ENCODE measurements at regions not wholly inside any gene's neighbourhood (a gene's known extent, or its start where the extent isn't known, plus 50 kb on each side); places are given as distances from the start of the nearest gene placed in this dataset.

GRCh38 chr6:33963136-33963750 is 159.4 kb upstream of the MLN start:
- H3K27me3 Mint-ChIP-seq (ENCODE audit: unreplicated experiment): peaks cover 39% of the 10 kb centered on the region

GRCh38 chr6:33962246-33963027 is 158.6 kb upstream of the MLN start:
- peak; percentile 67 for DNase-seq (ENCODE audit: extremely low spot score, unreplicated experiment)
- H3K9me3 Mint-ChIP-seq (ENCODE audit: unreplicated experiment): no peaks in the 10 kb centered on the region
- H3K4me3 Mint-ChIP-seq (ENCODE audit: unreplicated experiment): no peak overlapping the region
- no peak overlapping the region for H3K27ac Mint-ChIP-seq (ENCODE audit: unreplicated experiment)
- no peaks in the 10 kb centered on the region for H3K4me1 Mint-ChIP-seq (ENCODE audit: unreplicated experiment)
- no peaks in the 10 kb centered on the region for H3K36me3 Mint-ChIP-seq (ENCODE audit: unreplicated experiment)
- peaks cover 31% of the 10 kb centered on the region for H3K27me3 Mint-ChIP-seq (ENCODE audit: unreplicated experiment)
- TF ChIP-seq CTCF (IDR thresholded peaks at IDR 0.05): no peak

More at GRCh38 chr6:33963136-33963750, 159.4 kb upstream of the MLN start:
- no peak for TF ChIP-seq CTCF (IDR thresholded peaks at IDR 0.05)
- Mint-ChIP-seq H3K4me1 (ENCODE audit: unreplicated experiment) (peaks cover 3% of the 10 kb centered on the region), H3K36me3 (ENCODE audit: unreplicated experiment) (no peaks in the 10 kb centered on the region), H3K4me3 (ENCODE audit: unreplicated experiment) (no peak overlapping the region), H3K9me3 (ENCODE audit: unreplicated experiment) (no peaks in the 10 kb centered on the region), H3K27ac (ENCODE audit: unreplicated experiment) (no peak overlapping the region)
- peak; percentile 69 for DNase-seq (ENCODE audit: extremely low spot score, unreplicated experiment)

GRCh38 chr6:33961691-33962090 is 157.9 kb upstream of the MLN start:
- H3K27ac Mint-ChIP-seq (ENCODE audit: unreplicated experiment): no peak overlapping the region
- no peak for TF ChIP-seq CTCF (IDR thresholded peaks at IDR 0.05)

GRCh38 chr6:33960345-33961313 is 156.8 kb upstream of the MLN start:
- H3K4me3 Mint-ChIP-seq (ENCODE audit: unreplicated experiment): no peak overlapping the region

More at GRCh38 chr6:33961691-33962090, 157.9 kb upstream of the MLN start:
- no peaks in the 10 kb centered on the region for H3K36me3 Mint-ChIP-seq (ENCODE audit: unreplicated experiment)
- no peaks in the 10 kb centered on the region for H3K9me3 Mint-ChIP-seq (ENCODE audit: unreplicated experiment)
- no peak for DNase-seq (ENCODE audit: extremely low spot score, unreplicated experiment)
- no peak overlapping the region for H3K4me3 Mint-ChIP-seq (ENCODE audit: unreplicated experiment)
- peaks cover 28% of the 10 kb centered on the region for H3K27me3 Mint-ChIP-seq (ENCODE audit: unreplicated experiment)
- H3K4me1 Mint-ChIP-seq (ENCODE audit: unreplicated experiment): no peaks in the 10 kb centered on the region

More at GRCh38 chr6:33960345-33961313, 156.8 kb upstream of the MLN start:
- Mint-ChIP-seq H3K27me3 (ENCODE audit: unreplicated experiment) (peaks cover 22% of the 10 kb centered on the region), H3K9me3 (ENCODE audit: unreplicated experiment) (no peaks in the 10 kb centered on the region), H3K36me3 (ENCODE audit: unreplicated experiment) (no peaks in the 10 kb centered on the region), H3K4me1 (ENCODE audit: unreplicated experiment) (no peaks in the 10 kb centered on the region), H3K27ac (ENCODE audit: unreplicated experiment) (no peak overlapping the region)
- TF ChIP-seq CTCF (IDR thresholded peaks at IDR 0.05): no peak
- DNase-seq (ENCODE audit: extremely low spot score, unreplicated experiment): no peak
